GM21360 (cell line): ENCODE measurements at regions not wholly inside any gene's neighbourhood (a gene's known extent, or its start where the extent isn't known, plus 50 kb on each side); places are given as distances from the start of the nearest gene placed in this dataset.

ENCODE experiments used
- ATAC-seq: cut with Tn5 transposase; IDR thresholded peaks from one replicate; pipeline ENCODE4 v1.9.1; 2021; ENCODE audit warnings: mild to moderate bottlenecking, moderate library complexity; ENCODE audit not compliant: unreplicated experiment

GRCh38 chr3:193870376-193871219, 265.4 kb upstream of the HES1 start:
- no peak for ATAC-seq

GRCh38 chr3:193871220-193871485, 264.8 kb upstream of the HES1 start:
- ATAC-seq, result no peak

- peak; percentile 41 for ATAC-seq
Measured at GRCh38 chr3:193872265-193872753, 263.6 kb upstream of the HES1 start.

- ATAC-seq, result no peak
Measured at GRCh38 chr3:193873426-193874201, 262.3 kb upstream of the HES1 start.

- no peak for ATAC-seq
Measured at GRCh38 chr3:193874512-193874911, 261.4 kb upstream of the HES1 start.

GRCh38 chr3:193874997-193875593, 260.9 kb upstream of the HES1 start:
- no peak for ATAC-seq

GRCh38 chr3:193875601-193876321, 260.2 kb upstream of the HES1 start:
- no peak for ATAC-seq

GRCh38 chr3:193879099-193879863, 256.7 kb upstream of the HES1 start:
- no peak for ATAC-seq

- ATAC-seq, result no peak
Measured at GRCh38 chr3:193879864-193880242, 256.1 kb upstream of the HES1 start.

GRCh38 chr3:193882091-193882490, 253.9 kb upstream of the HES1 start:
- ATAC-seq, result no peak

GRCh38 chr3:193883551-193883950, 252.4 kb upstream of the HES1 start:
- ATAC-seq, result no peak

GRCh38 chr3:193884027-193884426, 251.9 kb upstream of the HES1 start:
- ATAC-seq, result no peak

GRCh38 chr3:193884652-193885051, 251.3 kb upstream of the HES1 start:
- no peak for ATAC-seq

- no peak for ATAC-seq
Measured at GRCh38 chr3:193885832-193886231, 250.1 kb upstream of the HES1 start.

GRCh38 chr3:193890016-193890897, 245.7 kb upstream of the HES1 start:
- ATAC-seq, result no peak

GRCh38 chr3:193894121-193894863, 241.7 kb upstream of the HES1 start:
- ATAC-seq, result no peak

GRCh38 chr3:193895409-193895808, 240.5 kb upstream of the HES1 start:
- no peak for ATAC-seq

- no peak for ATAC-seq
Measured at GRCh38 chr3:193896419-193896818, 239.5 kb upstream of the HES1 start.

- ATAC-seq, result no peak
Measured at GRCh38 chr3:193897288-193897687, 238.7 kb upstream of the HES1 start.
